SHP77 (cell line): ENCODE measurements at regions not wholly inside any gene's neighbourhood (a gene's known extent, or its start where the extent isn't known, plus 50 kb on each side); places are given as distances from the start of the nearest gene placed in this dataset.
A peak's percentile ranks its signal among the peaks of the same experiment; 100 is the strongest.

Experiments used
- DNase-seq, 2 experiments: peaks; one replicate each; lab custom pipeline; 2025; lab: John Stamatoyannopoulos, UW

DNA sequence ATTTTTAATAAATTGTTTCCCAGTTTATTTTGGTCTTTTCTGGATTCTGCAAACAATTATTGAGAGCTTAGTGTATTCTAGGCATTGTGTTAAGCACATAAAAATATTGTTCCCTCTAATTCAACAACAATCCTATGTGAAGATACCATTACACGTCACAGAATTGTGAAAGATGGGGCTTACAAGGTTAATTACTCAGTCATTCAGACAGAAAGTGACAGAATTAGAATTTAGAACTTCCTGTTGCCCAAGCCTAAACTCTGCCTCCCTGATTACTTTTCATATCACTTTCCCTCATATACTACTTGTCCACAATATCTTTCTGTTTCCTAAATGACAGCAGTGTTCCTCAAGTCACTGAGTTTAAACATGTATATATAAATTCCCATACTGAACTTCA lies 186.7 kb upstream of the VEGFC start:
- DNase-seq: no peak

DNA sequence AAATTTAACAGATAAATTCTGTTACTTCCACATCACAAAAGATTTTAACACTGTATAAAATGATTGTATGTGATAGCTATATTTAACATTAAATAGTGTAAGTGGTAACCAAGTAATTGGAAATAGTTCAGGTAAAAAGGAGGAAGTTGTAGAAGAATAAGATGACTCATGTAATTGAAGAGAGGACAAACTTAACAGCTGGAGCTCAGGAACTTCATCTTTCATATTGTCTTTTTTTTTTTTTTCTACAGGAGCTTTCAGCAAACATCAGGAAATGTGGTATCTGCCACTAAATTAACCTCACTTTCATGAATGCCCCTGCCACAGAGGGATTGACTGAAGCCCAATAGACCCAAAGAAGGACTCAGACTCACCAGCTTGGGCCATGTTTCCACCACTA lies 188.4 kb upstream of the VEGFC start:
- DNase-seq: no peak

DNA sequence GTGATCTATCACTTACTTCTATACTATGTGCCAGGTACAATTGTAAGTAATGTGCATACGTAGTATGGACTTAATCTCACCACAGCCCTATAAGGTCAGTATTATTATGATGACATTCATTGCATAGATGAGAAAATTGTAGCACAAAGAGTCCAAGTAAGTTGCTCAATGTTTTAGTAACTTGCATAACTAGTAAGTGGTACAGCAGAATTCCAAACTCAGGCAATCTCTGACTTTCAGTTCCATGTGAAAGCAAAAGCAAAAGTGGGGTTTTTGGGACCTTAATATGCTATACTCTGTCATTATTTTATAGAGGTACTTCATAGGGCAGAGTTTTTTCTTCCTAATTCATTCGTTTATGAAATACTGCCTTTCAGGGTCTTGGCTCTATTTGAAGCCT lies 188.8 kb upstream of the VEGFC start:
- DNase-seq: no peak

DNA sequence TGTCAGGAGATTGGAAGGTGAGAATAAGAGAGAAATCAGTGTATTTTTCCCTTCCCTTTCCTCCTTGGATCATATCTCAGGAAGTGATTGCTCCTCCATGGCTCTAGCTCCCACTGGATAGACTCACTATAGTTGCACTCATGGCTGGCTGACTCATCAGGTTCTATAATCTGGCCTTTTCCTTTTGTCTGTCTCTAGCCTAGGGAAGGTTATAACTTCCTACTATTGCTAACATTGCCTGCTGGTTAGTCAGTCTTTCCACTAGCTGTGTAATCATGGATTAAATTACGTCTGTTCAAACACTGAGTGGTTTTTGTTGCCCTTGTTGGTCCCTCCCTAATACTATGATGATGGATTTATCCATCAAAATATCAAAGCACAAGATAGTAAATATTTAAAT lies 195.5 kb upstream of the VEGFC start:
- DNase-seq: peak; percentile 1 to 8

DNA sequence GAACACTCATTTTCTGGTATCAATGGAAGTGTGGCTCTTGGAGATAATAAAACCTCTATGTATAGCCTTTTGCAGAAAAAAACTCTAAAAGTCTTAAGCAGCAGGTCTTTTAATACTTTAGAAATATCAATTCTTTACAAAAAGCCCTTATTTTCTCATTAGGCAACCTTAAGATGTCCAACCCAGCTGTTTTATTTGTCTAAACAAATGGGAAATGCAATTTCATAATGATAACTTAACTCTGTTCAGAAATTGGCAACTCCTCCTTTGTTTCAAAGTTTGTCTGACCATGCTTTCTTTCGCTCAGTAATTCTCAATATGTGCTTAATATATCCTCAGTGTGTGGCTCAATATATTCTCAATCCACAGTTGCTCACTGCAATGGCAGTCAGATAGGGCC lies 196.5 kb upstream of the VEGFC start:
- DNase-seq: no peak

DNA sequence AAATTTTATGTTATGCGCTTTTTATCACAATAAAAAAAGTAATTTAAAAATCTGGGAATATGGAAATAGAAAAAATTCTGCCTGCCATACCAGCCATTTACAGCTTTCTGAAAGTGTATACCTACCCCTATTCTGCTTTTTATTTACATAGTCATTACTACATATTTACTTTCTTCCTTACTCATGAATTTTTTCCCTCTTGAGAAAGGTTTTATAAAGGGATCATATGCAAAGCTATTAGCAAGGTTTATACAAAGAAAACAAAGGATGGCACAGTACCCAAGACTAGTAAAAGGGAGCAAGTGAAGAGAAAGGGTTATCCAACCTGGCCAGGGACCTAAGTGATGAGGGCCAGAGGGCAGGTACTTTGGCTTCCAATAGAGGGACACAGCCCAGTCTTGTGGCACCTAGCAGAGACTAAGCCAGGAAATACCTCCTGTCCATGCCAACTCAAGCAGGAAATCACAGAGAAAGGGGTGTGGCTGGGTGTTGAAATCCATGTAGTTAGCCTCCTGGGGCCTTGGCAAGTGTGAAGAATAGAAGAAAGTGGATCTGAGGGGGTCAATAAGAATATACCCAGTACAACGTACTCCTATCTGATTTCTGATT lies 207.3 kb upstream of the VEGFC start:
- DNase-seq: no peak

DNA sequence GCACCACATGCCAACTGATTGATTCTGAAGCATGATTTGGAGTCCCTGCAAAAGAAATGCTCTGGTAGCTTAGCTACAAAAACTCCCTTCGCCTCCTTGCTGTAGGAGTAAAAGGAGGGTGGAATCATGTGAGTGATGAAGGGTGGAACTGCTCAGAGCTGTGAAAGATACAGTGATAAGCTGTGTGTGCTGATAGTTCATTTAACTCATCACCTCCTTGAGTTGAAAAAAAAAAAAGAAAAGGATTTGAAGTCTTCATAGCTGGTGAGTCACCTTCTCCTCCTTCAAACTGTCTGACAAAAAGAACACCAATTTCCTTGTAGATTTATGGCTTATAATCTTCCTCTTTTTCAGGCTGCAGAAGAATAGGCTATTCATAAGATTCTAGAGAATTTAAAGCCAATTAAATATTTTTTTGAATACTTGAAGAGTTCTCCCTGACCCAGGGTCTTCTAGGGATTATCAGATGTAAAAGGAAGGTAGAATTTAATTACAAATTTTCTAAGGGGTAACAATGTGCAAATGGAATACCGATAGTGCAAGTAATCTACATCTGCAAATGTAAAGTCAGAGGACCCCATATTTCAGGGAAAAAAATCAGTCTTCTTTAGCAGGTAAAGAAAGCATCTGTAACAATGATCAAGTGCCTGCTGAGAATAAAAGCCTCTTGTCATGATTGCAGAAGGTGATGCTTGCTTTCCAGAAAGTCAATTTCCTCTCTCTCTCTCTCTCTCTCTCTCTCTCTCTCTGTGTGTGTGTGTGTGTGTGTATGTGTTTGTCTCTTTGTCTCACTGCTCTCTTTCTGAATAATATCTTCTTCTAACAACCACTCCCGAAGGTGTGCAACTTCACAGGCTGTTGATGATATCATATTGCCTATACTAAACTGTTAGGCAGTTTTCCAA lies 208.8 kb upstream of the VEGFC start:
- no peak for DNase-seq

DNA sequence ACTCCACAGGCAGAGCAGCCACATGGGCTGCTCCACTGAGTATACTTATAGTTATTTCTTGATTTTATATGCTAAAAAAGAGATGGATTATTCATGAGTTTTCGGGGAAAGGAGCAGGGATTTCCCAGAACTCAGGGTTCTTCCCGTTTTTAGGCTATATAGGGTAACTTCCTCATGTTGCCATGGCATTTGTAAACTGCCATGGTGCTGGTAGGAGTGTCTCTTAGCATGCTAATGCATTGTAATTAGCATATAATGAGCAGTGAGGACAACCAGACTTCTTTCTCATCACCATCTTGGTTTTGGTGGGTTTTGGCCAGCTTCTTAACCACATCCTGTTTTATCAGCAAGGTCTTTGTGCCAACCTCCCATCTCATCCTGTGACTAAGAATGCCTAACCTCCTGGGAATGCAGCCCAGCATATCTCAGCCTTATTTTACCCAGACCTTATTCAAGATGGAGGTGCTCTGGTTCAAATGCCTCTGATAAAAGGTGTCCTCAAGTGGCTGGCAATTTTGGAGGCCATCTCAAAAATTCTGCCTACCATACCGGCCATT lies 213.0 kb upstream of the VEGFC start:
- DNase-seq: no peak

DNA sequence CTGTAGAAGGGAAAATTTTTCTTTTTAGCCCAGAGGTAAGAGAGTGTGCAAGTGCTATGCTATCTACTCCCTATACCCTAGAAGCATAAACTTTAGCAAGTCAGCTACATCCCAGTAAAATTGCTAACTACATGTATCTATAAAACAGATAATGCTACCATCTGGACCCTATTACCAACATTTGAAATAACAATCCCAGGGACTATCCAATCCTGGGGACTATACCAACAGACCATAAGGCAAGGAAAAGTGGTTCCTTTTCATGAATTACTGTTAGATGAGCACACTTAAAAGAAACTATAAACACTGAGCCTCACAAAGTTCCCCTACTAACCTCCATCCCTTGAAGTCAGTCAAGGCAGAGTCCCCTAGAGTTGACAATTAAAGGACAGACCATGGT lies 213.6 kb upstream of the VEGFC start:
- no peak for DNase-seq

DNA sequence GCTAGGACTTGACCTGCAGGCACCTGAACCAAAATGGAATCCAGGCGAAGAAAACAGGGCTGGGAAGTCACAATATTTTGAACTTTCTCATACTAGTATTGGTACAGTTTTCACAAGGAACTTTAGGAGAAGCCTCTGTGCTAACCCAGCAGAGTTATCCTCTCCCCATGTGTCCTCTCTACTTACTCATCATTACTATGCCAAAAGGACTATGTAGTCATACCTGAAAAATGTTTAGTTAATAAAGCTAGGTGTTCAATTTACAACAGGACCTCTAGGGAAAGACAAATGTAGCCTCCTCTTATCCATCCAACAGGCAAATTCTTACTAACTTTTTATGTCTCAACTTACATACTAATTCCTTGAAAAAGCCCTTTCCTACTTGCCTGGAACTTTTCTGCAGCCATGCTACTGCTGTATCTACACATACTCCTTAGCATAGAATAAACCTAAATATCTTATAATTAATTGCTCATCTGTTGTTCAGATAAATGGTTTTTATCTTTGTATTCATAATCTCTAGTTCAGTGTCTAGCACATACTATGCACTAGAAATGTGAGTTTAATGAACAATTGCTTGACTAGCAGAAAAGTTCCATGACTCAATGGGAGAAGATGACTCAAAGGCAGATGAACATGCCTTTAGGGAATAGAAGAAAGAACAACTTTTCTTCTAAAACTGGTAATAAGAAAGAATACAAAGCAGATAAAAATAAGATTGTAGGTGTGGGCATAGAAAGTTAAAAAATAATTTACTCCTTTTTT lies 215.5 kb upstream of the VEGFC start:
- DNase-seq: no peak

DNA sequence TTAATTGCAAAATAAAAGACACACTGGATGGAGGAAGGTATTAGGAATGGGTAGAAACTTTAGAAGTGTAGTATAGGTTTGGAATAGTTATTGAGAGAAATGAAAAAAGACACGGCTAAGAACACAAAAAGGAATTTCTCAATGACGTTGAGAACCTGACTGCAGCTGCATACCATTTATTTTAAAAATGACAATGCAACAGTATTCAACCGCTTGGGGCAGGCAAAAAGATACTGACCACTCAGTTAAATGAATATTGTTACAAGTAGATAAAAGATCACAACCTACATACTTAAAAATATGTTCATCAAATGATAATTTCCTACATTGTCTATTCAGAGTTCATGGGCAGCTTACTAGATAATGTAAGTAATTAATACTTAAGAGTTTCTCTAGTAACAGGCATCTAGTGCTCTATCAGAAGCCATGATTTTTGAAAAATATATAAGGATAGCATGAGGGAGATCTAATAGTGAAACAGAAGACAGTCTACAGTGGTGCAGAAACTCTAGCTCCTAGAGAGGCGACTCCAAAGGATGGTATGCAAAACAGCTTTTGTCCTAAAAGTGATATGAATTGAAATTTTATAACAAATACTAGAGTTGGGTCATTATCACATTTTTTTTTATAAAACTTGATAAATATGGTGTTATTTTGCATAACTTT lies 216.2 kb upstream of the VEGFC start:
- DNase-seq: no peak

DNA sequence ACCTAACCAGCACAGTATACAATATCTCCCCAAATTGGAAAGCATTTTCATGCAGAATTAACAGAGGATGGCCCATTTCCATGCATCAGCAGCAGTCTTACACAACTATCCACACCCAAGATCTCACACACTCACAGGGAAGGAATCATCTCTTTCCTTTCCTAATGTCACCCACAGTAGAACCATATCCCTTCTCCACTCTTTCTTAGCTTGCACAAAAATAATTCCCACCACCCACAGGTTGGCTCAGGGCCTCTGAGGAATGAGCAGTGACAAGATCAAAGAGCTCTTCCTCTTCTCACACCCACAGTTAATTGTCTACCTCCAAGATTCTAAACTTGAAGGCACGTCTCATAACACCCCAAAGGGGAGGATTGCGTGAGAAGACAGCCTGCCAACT lies 217.7 kb upstream of the VEGFC start:
- no peak for DNase-seq

DNA sequence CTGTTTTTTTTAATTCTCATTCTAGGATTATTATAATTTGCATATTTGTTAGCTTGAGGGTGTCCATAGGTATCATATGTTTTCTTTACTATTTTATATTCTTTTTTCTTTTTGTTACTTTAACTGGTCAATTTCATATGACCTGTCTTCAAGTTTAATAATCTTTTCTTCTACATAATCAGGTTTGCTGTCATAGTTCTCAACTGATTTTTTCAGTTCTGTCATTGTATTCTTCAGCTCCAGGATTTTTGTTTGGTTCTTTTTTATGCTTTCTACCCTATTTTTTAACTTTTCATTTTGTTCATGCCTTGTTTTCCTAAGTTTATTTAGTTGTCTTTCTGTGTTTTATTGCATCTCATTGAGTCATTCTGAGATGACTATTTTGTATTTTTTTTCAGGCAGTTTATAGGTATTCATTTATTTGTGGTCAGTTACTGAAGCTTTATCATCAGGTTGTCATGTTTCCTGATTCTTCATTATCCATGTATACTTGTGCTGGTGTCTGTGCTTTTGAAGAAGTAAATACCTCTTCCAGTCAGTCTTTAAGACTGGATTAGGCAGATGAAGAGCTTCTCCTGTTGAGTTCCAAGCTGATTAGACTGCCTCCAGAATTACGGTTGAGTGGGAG lies 220.3 kb upstream of the VEGFC start:
- DNase-seq: no peak

DNA sequence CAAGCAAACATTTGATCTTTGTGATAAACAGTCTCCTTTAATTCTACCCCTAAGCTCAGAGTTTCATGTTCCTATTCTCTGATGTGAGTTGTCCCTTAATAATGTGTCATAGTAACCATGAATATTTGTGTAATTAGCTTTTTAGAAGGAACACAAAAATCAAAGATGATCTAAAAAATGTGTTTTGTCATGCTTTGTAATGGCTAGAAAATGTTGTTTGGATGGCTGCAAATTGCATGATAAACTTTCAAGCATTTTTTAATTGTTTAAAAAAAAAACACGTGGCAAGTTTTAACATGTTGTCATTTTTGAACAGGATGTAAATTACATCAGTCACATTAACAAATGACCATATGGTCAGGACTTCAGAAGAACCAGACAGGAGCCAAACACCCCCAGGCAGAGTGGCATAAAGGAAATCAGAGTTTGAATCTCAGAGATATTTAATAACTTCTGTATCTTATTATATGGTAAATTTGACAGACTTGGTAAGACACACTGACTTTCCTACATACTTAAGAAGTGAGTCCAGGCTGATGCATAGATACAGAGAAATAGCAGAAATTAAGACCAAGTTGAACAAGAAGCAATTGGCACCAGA lies 223.9 kb upstream of the VEGFC start:
- DNase-seq: no peak

DNA sequence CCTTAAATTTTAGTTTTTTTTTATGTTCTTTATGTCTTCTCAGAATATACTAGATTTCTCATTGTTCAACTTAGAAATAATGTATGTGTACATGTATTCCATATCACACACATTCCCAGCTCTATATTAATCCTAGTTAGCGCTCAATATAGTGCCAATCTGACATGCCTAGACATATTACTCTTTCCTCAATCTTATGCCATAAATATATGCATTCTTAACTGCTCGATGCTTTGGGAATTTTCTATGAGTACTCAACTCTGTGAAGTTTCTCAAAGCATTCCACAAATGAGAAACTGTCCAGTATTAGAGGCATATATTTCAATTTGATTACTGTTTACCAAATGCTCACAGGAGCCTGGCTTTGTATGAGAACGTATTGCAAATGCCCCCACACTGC lies 231.2 kb upstream of the VEGFC start:
- DNase-seq: no peak

DNA sequence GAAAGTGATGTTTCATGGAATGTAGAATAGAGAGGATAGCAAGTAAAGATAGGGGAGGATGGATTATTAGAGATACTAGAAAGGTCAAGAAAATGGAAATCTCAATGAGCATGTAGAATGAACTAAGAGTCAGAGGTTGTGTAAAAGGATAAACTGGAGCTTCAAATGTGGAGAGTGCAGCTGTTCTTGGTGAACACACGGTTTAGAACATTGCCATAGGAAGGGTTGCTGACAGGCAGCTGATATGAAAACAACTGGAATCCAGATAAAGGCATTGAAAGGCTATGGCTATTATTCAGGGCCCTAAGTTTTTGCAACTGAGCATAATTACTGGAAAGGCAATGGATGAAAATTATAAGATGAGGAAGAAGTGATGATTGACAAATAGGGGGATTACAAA lies 239.6 kb upstream of the VEGFC start:
- DNase-seq: no peak

DNA sequence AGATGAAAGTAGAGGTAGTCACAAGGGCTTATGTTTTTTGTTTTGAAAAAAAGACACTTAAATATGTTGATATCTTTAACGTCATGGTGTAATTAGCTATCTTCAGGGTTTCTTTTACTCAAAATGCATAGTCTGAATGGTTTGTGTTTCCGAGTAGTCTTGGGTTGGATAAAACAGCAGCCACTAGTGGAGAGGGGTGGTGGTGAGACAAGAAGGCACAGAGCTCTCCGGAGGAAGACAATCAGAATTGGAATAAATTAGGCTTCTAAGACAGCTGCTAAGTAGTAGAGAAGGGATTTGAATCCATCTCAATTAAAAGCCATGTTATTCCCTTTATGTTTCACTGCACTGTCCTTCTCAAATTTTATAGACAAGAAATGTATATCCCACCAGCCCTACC lies 240.4 kb upstream of the VEGFC start:
- DNase-seq: no peak

DNA sequence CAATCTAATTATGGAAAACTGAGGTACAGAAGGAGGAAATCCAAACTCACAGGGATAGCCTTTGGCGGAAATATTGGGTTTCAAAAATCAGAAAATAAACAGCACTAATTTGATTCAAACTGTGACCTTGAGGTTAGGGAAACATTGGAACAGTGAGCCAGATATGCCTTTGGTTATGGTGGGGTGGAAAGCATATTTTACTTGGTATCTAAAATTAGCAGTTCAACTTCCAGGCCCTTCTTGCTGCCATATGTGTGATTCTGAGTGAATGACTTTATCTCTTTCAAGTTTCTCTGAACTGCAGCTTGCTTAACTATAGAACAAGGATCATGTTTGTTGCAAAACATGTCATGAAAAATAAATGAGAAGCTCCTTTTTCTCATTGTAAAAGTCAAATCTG lies 240.9 kb upstream of the VEGFC start:
- DNase-seq: no peak

DNA sequence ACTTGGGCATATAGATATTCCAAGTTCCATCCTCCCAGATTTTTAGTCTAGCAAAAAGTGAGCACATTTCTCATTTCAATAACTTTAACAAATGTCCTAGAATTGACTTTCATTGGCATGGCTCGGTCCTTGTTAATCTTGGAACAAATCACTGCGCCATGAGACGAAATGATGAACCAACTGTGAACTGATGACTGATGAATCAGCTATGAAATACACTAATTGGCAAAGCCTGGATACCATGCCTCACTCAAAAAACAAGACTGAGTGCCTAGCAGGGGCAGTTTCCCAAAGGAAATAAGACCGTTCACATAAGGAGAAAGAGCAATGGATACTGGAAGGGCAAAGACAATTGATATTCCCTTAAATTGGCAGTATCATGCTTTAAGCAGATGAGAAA lies 248.6 kb upstream of the VEGFC start:
- no peak for DNase-seq

DNA sequence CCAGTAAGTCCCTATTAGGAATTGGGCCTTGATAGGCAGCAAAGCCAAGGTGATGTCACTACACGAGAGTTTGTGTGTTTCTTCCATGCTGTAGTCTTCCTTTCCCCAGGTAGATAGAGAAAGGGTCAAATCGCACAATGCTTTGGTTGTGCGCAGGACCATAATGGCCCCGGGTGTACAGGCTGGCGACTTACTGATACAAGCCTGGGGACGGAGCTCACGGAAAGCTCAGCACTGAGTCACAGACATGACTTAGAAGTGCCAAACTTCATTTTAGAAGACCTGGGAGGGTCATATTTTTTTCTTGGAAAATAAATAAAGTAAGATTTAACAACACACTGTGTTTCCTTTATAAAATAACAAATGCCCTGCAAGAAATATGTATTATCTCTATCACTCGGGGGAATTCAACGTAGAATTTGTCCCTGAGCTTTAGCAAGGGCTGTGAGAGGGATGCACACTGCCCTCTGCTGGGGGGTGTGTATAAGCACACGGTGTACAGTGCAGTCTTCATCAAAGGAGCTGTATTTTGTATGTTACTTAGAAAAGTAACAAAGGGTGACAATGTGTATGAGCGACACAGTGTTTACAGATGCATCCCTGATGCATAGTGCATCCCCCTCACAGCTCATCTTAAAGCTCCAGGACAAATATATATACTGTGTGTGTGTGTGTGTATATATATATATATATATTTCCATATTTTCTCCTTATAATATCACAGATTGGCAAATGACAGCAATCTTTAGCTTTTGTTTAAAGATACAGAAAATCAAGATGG lies 254.5 kb upstream of the VEGFC start:
- DNase-seq: peak; percentile 16 to 19

DNA sequence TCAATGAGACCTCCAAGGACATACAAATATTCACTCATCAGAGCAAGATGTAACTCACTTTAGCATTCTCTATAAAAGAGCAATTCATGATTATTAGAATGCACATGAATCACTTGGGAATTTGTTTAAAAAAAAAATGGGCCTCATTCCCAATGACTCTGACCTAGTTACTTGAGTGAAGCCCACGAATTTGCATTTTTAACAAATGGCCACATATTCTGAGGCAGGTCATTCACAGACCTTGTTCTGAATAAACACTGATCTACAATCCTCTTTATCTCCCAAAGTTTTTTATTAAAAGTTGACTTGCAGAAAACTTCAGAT lies 255.1 kb upstream of the VEGFC start:
- no peak for DNase-seq
